Fibroblast of lung (primary cell): ENCODE measurements at regions not wholly inside any gene's neighbourhood (a gene's known extent, or its start where the extent isn't known, plus 50 kb on each side); places are given as distances from the start of the nearest gene placed in this dataset.

ENCODE experiments used
- EZH2 ChIP-seq: IDR thresholded peaks from 2 replicates; pipeline ENCODE4 v1.5.1; 2012; ENCODE audit warnings: low read length, control low read depth, mild to moderate bottlenecking; ENCODE audit errors: missing control alignments
- TF ChIP-seq, protein P1 (sequence below), 2 donors: IDR thresholded peaks in 1 of 2; conservative IDR thresholded peaks in 1 of 2; 1 replicate in 1 of 2; 2 replicates in 1 of 2; pipeline ENCODE4 v1.5.1; 2011 to 2012; ENCODE audit warnings: low read length in 2 of 2, control low read depth in 1 of 2, inconsistent platforms in 1 of 2, low read depth in 1 of 2, mild to moderate bottlenecking in 1 of 2

DNA sequence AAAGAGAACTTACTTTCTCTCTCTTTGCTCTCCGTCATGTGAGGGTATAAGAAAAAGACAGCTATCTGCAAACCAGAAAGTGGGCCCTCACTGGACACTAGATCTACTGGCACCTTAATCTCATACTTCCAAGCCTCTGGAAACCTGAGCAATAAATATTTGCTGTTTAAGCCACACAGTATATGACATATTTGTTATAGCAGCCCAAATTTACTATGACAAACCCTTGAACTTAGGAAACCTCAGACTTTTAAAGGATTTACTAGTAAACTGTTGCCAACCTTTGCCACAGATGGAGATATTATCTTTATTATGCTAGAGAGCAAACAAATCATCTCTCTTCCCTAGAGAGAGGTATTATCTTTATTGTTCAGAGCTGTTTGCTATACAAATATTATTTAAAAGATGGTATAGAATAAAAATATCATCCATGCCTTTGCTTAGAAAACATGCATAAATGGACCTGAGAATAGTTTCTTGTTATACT, 1446.1 kb downstream of the SLITRK1 start:
- TF ChIP-seq, protein P1, sequence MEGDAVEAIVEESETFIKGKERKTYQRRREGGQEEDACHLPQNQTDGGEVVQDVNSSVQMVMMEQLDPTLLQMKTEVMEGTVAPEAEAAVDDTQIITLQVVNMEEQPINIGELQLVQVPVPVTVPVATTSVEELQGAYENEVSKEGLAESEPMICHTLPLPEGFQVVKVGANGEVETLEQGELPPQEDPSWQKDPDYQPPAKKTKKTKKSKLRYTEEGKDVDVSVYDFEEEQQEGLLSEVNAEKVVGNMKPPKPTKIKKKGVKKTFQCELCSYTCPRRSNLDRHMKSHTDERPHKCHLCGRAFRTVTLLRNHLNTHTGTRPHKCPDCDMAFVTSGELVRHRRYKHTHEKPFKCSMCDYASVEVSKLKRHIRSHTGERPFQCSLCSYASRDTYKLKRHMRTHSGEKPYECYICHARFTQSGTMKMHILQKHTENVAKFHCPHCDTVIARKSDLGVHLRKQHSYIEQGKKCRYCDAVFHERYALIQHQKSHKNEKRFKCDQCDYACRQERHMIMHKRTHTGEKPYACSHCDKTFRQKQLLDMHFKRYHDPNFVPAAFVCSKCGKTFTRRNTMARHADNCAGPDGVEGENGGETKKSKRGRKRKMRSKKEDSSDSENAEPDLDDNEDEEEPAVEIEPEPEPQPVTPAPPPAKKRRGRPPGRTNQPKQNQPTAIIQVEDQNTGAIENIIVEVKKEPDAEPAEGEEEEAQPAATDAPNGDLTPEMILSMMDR (conservative IDR thresholded peaks at IDR 0.05 in 1 of 2, IDR thresholded peaks at IDR 0.05 in 1 of 2; ENCODE audit: low read depth in 1 of 2, low read length in 2 of 2): no peak
- TF ChIP-seq EZH2: no peak
